ENCODE measurements at regions not wholly inside any gene's neighbourhood (a gene's known extent, or its start where the extent isn't known, plus 50 kb on each side); places are given as distances from the start of the nearest gene placed in this dataset.

GRCh38 chr3:25021816-25022215 lies 406.2 kb upstream of the RARB start:
- Histone ChIP-seq H3K9me3 (replicated peaks; ENCODE audit: control insufficient read depth, insufficient read depth, low read length) (no peaks in the 10 kb centered on the region), H3K27me3 (replicated peaks in 1 of 2; ENCODE audit: control insufficient read depth in 2 of 2, insufficient read depth in 2 of 2, low read length in 1 of 2) (no peaks in the 10 kb centered on the region; a peak in 1 of 4 replicates), H3K4me3 (no peak overlapping the region), H3K4me2 (ENCODE audit: control insufficient read depth, insufficient read depth) (no peak overlapping the region), H3K36me3 (ENCODE audit: control insufficient read depth in 2 of 2, insufficient read depth in 2 of 2, low read length in 1 of 2) (no peaks in the 10 kb centered on the region), H2AFZ (ENCODE audit: control insufficient read depth, low read depth, low read length) (no peak overlapping the region), H4K20me1 (ENCODE audit: control insufficient read depth, insufficient read depth) (no peaks in the 10 kb centered on the region), H3K4me1 (ENCODE audit: control insufficient read depth, insufficient read depth, low read length) (no peaks in the 10 kb centered on the region), H3K9ac (ENCODE audit: control insufficient read depth, insufficient read depth, low read length) (no peak overlapping the region), H3K27ac (ENCODE audit: control insufficient read depth, insufficient read depth) (no peak overlapping the region), H3K79me2 (ENCODE audit: control insufficient read depth, insufficient read depth, low read length) (no peaks in the 10 kb centered on the region)
- CTCF ChIA-PET: interaction anchor here (1.0 to 3.0 kb wide), 3 partner anchors 9 to 573 kb away, joined by 3 to 24 read pairs (median 4); no protein-coding TSS in a partner anchor
- SMC1A ChIA-PET (ENCODE audit: uncharacterized antibody, unreplicated experiment): interaction anchor here (2.2 kb wide), 1 partner anchor 12 kb away, joined by 8 read pairs; no protein-coding TSS in a partner anchor
- 2% methylated on average over 3 of the region's 3 CpGs for WGBS (ENCODE audit: insufficient coverage, insufficient replicate concordance, low lambda C conversion rate, missing lambda C conversion rate)
- FAIRE-seq (no peak), ATAC-seq (no peak), DNase-seq (ENCODE audit: low read depth, low spot score) (no peak)
- RAD21 ChIA-PET (ENCODE audit: unreplicated experiment): interaction anchor here (1.3 to 1.4 kb wide), 2 partner anchors 10 to 11 kb away, joined by 3 read pairs; no protein-coding TSS in a partner anchor
- POLR2A ChIA-PET: no interaction called here
- no TSS peak for BruUV-seq (replicated peaks)
- intact Hi-C loops (cut with micrococcal nuclease; ENCODE audit: unreplicated experiment): no loop called here
- peak; percentile 14 to 23 (median 19); a peak in 2 of 6 replicates for TF ChIP-seq CTCF (IDR thresholded peaks at IDR 0.05 in 2 of 3, conservative IDR thresholded peaks at IDR 0.05 in 1 of 3; ENCODE audit: control insufficient read depth in 2 of 3, extremely low read depth in 1 of 3, insufficient read depth in 1 of 3, low read depth in 3 of 3, low read length in 3 of 3)
- TF ChIP-seq EP300 (IDR thresholded peaks at IDR 0.05; ENCODE audit: borderline replicate concordance in 1 of 2, control insufficient read depth in 1 of 2, low read depth in 2 of 2, low read length in 2 of 2): no peak
- TF ChIP-seq RAD21 (IDR thresholded peaks at IDR 0.05; ENCODE audit: insufficient read depth, low read depth, low read length): 0 out of 2 replicates have a peak, but pooled peaks have one; percentile 24
- in situ Hi-C loops (cut with MboI): no loop called here

GRCh38 chr3:25023876-25024275 lies 404.2 kb upstream of the RARB start:
- Histone ChIP-seq H3K4me2 (ENCODE audit: control insufficient read depth, insufficient read depth) (no peak overlapping the region), H2AFZ (ENCODE audit: control insufficient read depth, low read depth, low read length) (no peak overlapping the region), H3K9me3 (replicated peaks; ENCODE audit: control insufficient read depth, insufficient read depth, low read length) (no peaks in the 10 kb centered on the region), H3K27ac (ENCODE audit: control insufficient read depth, insufficient read depth) (no peak overlapping the region), H3K4me1 (ENCODE audit: control insufficient read depth, insufficient read depth, low read length) (no peaks in the 10 kb centered on the region), H3K4me3 (no peak overlapping the region), H3K27me3 (replicated peaks in 1 of 2; ENCODE audit: control insufficient read depth in 2 of 2, insufficient read depth in 2 of 2, low read length in 1 of 2) (no peaks in the 10 kb centered on the region; a peak in 1 of 4 replicates), H3K79me2 (ENCODE audit: control insufficient read depth, insufficient read depth, low read length) (no peaks in the 10 kb centered on the region), H3K9ac (ENCODE audit: control insufficient read depth, insufficient read depth, low read length) (no peak overlapping the region), H3K36me3 (ENCODE audit: control insufficient read depth in 2 of 2, insufficient read depth in 2 of 2, low read length in 1 of 2) (no peaks in the 10 kb centered on the region), H4K20me1 (ENCODE audit: control insufficient read depth, insufficient read depth) (no peaks in the 10 kb centered on the region)
- ChIA-PET RAD21 (ENCODE audit: unreplicated experiment) (no interaction called here), POLR2A (no interaction called here), SMC1A (ENCODE audit: uncharacterized antibody, unreplicated experiment) (interaction anchor here (1.0 kb wide), 1 partner anchor 10 kb away, joined by 4 read pairs; no protein-coding TSS in a partner anchor), CTCF (interaction anchor here (3.0 kb wide), 1 partner anchor 9 kb away, joined by 24 read pairs; no protein-coding TSS in a partner anchor)
- no TSS peak for BruUV-seq (replicated peaks)
- in situ Hi-C loops (cut with MboI) (no loop called here), intact Hi-C loops (cut with micrococcal nuclease; ENCODE audit: unreplicated experiment) (no loop called here)
- DNase-seq (ENCODE audit: low read depth, low spot score) (no peak), ATAC-seq (no peak), FAIRE-seq (no peak)
- 14% methylated on average over 2 of the region's 2 CpGs for WGBS (ENCODE audit: insufficient coverage, insufficient replicate concordance, low lambda C conversion rate, missing lambda C conversion rate)
- TF ChIP-seq E2F8 (IDR thresholded peaks at IDR 0.05; ENCODE audit: low read depth, partially characterized antibody) (no peak), ASH2L (IDR thresholded peaks at IDR 0.05; ENCODE audit: borderline replicate concordance, low read depth) (no peak), MEF2B (IDR thresholded peaks at IDR 0.05; ENCODE audit: partially characterized antibody, poor library complexity, severe bottlenecking) (no peak)

All from GM12878 (cell line).